ENCODE measurements at regions not wholly inside any gene's neighbourhood (a gene's known extent, or its start where the extent isn't known, plus 50 kb on each side); places are given as distances from the start of the nearest gene placed in this dataset.

GRCh38 chr15:69868756-69869155, 229.0 kb downstream of the TLE3 start:
- DNase-seq (ENCODE audit: low spot score) (no peak), ATAC-seq (no peak)
- Mint-ChIP-seq H3K27ac (no peak overlapping the region), H3K4me3 (no peak overlapping the region), H3K4me1 (no peaks in the 10 kb centered on the region), H3K9me3 (peaks cover 37% of the 10 kb centered on the region), H3K27me3 (ENCODE audit: low read depth) (no peaks in the 10 kb centered on the region; the same call in 1 of the 2 replicates), H3K36me3 (peaks cover 7% of the 10 kb centered on the region)
- POLR2A ChIA-PET, result no interaction called here
- TF ChIP-seq, protein P1, sequence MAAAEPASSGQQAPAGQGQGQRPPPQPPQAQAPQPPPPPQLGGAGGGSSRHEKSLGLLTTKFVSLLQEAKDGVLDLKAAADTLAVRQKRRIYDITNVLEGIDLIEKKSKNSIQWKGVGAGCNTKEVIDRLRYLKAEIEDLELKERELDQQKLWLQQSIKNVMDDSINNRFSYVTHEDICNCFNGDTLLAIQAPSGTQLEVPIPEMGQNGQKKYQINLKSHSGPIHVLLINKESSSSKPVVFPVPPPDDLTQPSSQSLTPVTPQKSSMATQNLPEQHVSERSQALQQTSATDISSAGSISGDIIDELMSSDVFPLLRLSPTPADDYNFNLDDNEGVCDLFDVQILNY (CRISPR knock-in tag; IDR thresholded peaks at IDR 0.05), result no peak
- TF ChIP-seq ZNF121 (CRISPR knock-in tag; IDR thresholded peaks at IDR 0.05) (no peak), ETV6 (CRISPR knock-in tag; IDR thresholded peaks at IDR 0.05) (no peak), NFYB (CRISPR knock-in tag; conservative IDR thresholded peaks at IDR 0.05; ENCODE audit: low read depth) (no peak), JAZF1 (CRISPR knock-in tag; IDR thresholded peaks at IDR 0.05) (no peak), MLX (CRISPR knock-in tag; IDR thresholded peaks at IDR 0.05) (no peak)
- CTCF ChIA-PET, result no interaction called here

GRCh38 chr15:69869291-69869690, 228.4 kb downstream of the TLE3 start:
- H3K4me3 Mint-ChIP-seq, result no peak overlapping the region
- H3K4me1 Mint-ChIP-seq, result no peaks in the 10 kb centered on the region
- peaks cover 39% of the 10 kb centered on the region for H3K9me3 Mint-ChIP-seq
- TF ChIP-seq, protein P2, sequence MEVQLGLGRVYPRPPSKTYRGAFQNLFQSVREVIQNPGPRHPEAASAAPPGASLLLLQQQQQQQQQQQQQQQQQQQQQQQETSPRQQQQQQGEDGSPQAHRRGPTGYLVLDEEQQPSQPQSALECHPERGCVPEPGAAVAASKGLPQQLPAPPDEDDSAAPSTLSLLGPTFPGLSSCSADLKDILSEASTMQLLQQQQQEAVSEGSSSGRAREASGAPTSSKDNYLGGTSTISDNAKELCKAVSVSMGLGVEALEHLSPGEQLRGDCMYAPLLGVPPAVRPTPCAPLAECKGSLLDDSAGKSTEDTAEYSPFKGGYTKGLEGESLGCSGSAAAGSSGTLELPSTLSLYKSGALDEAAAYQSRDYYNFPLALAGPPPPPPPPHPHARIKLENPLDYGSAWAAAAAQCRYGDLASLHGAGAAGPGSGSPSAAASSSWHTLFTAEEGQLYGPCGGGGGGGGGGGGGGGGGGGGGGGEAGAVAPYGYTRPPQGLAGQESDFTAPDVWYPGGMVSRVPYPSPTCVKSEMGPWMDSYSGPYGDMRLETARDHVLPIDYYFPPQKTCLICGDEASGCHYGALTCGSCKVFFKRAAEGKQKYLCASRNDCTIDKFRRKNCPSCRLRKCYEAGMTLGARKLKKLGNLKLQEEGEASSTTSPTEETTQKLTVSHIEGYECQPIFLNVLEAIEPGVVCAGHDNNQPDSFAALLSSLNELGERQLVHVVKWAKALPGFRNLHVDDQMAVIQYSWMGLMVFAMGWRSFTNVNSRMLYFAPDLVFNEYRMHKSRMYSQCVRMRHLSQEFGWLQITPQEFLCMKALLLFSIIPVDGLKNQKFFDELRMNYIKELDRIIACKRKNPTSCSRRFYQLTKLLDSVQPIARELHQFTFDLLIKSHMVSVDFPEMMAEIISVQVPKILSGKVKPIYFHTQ (CRISPR knock-in tag; IDR thresholded peaks at IDR 0.05), result no peak
- no peak for TF ChIP-seq ZNF423 (CRISPR knock-in tag; IDR thresholded peaks at IDR 0.05)
- TF ChIP-seq ZNF532 (CRISPR knock-in tag; IDR thresholded peaks at IDR 0.05; ENCODE audit: borderline replicate concordance), result no peak
- no peak for TF ChIP-seq ETV6 (CRISPR knock-in tag; IDR thresholded peaks at IDR 0.05)
- TF ChIP-seq ZMAT4 (CRISPR knock-in tag; IDR thresholded peaks at IDR 0.05), result no peak
- TF ChIP-seq, protein P3, sequence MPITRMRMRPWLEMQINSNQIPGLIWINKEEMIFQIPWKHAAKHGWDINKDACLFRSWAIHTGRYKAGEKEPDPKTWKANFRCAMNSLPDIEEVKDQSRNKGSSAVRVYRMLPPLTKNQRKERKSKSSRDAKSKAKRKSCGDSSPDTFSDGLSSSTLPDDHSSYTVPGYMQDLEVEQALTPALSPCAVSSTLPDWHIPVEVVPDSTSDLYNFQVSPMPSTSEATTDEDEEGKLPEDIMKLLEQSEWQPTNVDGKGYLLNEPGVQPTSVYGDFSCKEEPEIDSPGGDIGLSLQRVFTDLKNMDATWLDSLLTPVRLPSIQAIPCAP (CRISPR knock-in tag; IDR thresholded peaks at IDR 0.05), result no peak
- no peak for TF ChIP-seq MXD4 (CRISPR knock-in tag; IDR thresholded peaks at IDR 0.05; ENCODE audit: borderline replicate concordance)
- no peak for TF ChIP-seq GABPB1 (CRISPR knock-in tag; IDR thresholded peaks at IDR 0.05)
- TF ChIP-seq, protein P4, sequence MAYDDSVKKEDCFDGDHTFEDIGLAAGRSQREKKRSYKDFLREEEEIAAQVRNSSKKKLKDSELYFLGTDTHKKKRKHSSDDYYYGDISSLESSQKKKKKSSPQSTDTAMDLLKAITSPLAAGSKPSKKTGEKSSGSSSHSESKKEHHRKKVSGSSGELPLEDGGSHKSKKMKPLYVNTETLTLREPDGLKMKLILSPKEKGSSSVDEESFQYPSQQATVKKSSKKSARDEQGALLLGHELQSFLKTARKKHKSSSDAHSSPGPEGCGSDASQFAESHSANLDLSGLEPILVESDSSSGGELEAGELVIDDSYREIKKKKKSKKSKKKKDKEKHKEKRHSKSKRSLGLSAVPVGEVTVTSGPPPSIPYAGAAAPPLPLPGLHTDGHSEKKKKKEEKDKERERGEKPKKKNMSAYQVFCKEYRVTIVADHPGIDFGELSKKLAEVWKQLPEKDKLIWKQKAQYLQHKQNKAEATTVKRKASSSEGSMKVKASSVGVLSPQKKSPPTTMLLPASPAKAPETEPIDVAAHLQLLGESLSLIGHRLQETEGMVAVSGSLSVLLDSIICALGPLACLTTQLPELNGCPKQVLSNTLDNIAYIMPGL (CRISPR knock-in tag; IDR thresholded peaks at IDR 0.05), result no peak
- TF ChIP-seq, protein P5, sequence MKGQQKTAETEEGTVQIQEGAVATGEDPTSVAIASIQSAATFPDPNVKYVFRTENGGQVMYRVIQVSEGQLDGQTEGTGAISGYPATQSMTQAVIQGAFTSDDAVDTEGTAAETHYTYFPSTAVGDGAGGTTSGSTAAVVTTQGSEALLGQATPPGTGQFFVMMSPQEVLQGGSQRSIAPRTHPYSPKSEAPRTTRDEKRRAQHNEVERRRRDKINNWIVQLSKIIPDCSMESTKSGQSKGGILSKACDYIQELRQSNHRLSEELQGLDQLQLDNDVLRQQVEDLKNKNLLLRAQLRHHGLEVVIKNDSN (CRISPR knock-in tag; IDR thresholded peaks at IDR 0.05), result no peak
- TF ChIP-seq, protein P6, sequence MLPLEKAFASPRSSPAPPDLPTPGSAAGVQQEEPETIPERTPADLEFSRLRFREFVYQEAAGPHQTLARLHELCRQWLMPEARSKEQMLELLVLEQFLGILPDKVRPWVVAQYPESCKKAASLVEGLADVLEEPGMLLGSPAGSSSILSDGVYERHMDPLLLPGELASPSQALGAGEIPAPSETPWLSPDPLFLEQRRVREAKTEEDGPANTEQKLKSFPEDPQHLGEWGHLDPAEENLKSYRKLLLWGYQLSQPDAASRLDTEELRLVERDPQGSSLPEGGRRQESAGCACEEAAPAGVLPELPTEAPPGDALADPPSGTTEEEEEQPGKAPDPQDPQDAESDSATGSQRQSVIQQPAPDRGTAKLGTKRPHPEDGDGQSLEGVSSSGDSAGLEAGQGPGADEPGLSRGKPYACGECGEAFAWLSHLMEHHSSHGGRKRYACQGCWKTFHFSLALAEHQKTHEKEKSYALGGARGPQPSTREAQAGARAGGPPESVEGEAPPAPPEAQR (CRISPR knock-in tag; IDR thresholded peaks at IDR 0.05), result no peak
- TF ChIP-seq, protein P7, sequence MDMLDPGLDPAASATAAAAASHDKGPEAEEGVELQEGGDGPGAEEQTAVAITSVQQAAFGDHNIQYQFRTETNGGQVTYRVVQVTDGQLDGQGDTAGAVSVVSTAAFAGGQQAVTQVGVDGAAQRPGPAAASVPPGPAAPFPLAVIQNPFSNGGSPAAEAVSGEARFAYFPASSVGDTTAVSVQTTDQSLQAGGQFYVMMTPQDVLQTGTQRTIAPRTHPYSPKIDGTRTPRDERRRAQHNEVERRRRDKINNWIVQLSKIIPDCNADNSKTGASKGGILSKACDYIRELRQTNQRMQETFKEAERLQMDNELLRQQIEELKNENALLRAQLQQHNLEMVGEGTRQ (CRISPR knock-in tag; IDR thresholded peaks at IDR 0.05), result no peak
- POLR2A ChIA-PET, result no interaction called here
- ATAC-seq, result no peak
- peaks cover 3% of the 10 kb centered on the region; the same call in 1 of the 2 replicates for H3K27me3 Mint-ChIP-seq (ENCODE audit: low read depth)
- peaks cover 12% of the 10 kb centered on the region for H3K36me3 Mint-ChIP-seq
- CTCF ChIA-PET, result no interaction called here
- DNase-seq (ENCODE audit: low spot score), result no peak
- H3K27ac Mint-ChIP-seq, result no peak overlapping the region

Measured in WTC11 (cell line).